GM12878 (cell line): ENCODE measurements at regions not wholly inside any gene's neighbourhood (a gene's known extent, or its start where the extent isn't known, plus 50 kb on each side); places are given as distances from the start of the nearest gene placed in this dataset.

Source experiments
- ATAC-seq: fragments of 200-7000 bp; cut with Tn5 transposase; 3 replicates; pipeline ENCODE4 v1.9.1; 2020; ENCODE audit warnings: mild to moderate bottlenecking, moderate library complexity
- BruUV-seq: library from RNA; stranded (reverse); fragments of 400-500 nt; replicated peaks from 2 replicates; lab custom pipeline; 2021; lab: Mats Ljungman, UMichigan
- CTCF ChIA-PET: fragments of 300-600 bp; sonication (Branson Sonifier 250); formaldehyde crosslinking; extraction: SDS; loops from one replicate; lab custom pipeline; 2021; ENCODE audit warnings: inconsistent platforms; lab: Yijun Ruan, JAX
- POLR2A ChIA-PET: fragments of 350-600 bp; formaldehyde crosslinking; extraction: SDS; loops from one replicate; lab custom pipeline; 2021; ENCODE audit warnings: inconsistent platforms; lab: Charles Lee
- RAD21 ChIA-PET: fragments of 300-600 bp; sonication (Branson Sonifier 250); formaldehyde crosslinking; loops from one replicate; lab custom pipeline; 2023; ENCODE audit warnings: antibody characterized with exemption; ENCODE audit not compliant: unreplicated experiment; lab: Charles Lee
- SMC1A ChIA-PET: fragments of 300-600 bp; sonication (Branson Sonifier 250); formaldehyde crosslinking; loops from one replicate; lab custom pipeline; 2023; ENCODE audit not compliant: unreplicated experiment, uncharacterized antibody; lab: Charles Lee
- DNase-seq: peaks from one replicate; pipeline ENCODE4 v3.0.0-alpha.2; 2011; ENCODE audit warnings: low read depth, low spot score
- FAIRE-seq: peaks from 3 replicates; lab custom pipeline; 2011; peaks lifted over from hg19 to GRCh38; lab: Jason Lieb, UNC
- H2AFZ ChIP-seq: 2 replicates; pipeline ENCODE4 v1.6.0; 2011; ENCODE audit warnings: low read depth, low read length, control low read depth; ENCODE audit not compliant: control insufficient read depth
- H3K27ac ChIP-seq: 2 replicates; pipeline ENCODE4 v1.5.1; 2011; ENCODE audit warnings: control low read depth; ENCODE audit not compliant: control insufficient read depth, insufficient read depth
- H3K27me3 ChIP-seq, 2 experiments: replicated peaks in 1 of 2; 2 replicates each; pipeline versions ENCODE4 v1.6.0 to v1.6.1; 2011; ENCODE audit warnings: low read length in 1 of 2; ENCODE audit not compliant: control insufficient read depth in 2 of 2, insufficient read depth in 2 of 2
- H3K36me3 ChIP-seq, 2 experiments: 2 replicates each; pipeline ENCODE4 v1.5.1; 2011; ENCODE audit warnings: low read length in 1 of 2; ENCODE audit not compliant: control insufficient read depth in 2 of 2, insufficient read depth in 2 of 2
- H3K4me1 ChIP-seq: 2 replicates; pipeline ENCODE4 v1.6.1; 2011; ENCODE audit warnings: mild to moderate bottlenecking, low read length, moderate library complexity, mixed read lengths; ENCODE audit not compliant: control insufficient read depth, insufficient read depth
- H3K4me2 ChIP-seq: 2 replicates; pipeline ENCODE4 v1.6.0; 2011; ENCODE audit warnings: control low read depth; ENCODE audit not compliant: control insufficient read depth, insufficient read depth
- H3K4me3 ChIP-seq: fragments of 200-600 bp; sonication (generic); 2 replicates; pipeline ENCODE4 v1.5.1; 2016
- H3K79me2 ChIP-seq: 2 replicates; pipeline ENCODE4 v1.6.0; 2011; ENCODE audit warnings: low read length; ENCODE audit not compliant: control insufficient read depth, insufficient read depth
- H3K9ac ChIP-seq: 2 replicates; pipeline ENCODE4 v1.8.0; 2011; ENCODE audit warnings: low read length, control low read depth, mixed read lengths; ENCODE audit not compliant: control insufficient read depth, insufficient read depth
- H3K9me3 ChIP-seq: replicated peaks from 3 replicates; pipeline ENCODE4 v1.5.1; 2011; ENCODE audit warnings: mild to moderate bottlenecking, low read length; ENCODE audit not compliant: control insufficient read depth, insufficient read depth
- H4K20me1 ChIP-seq: 2 replicates; pipeline ENCODE4 v1.6.0; 2011; ENCODE audit not compliant: control insufficient read depth, insufficient read depth
- BRCA1 ChIP-seq: IDR thresholded peaks from 2 replicates; pipeline ENCODE4 v1.6.1; 2011; ENCODE audit warnings: low read depth, low read length, improper control_type of control experiment
- CEBPB ChIP-seq, 2 experiments: fragments of 150-350 bp in 1 of 2; IDR thresholded peaks; 2 replicates each; pipeline ENCODE4 v1.6.1; 2012 to 2014; ENCODE audit warnings: low read depth in 2 of 2, low read length in 2 of 2, borderline replicate concordance in 1 of 2, inconsistent platforms in 1 of 2
- HDGF ChIP-seq: fragments of 450-650 bp; IDR thresholded peaks from 2 replicates; pipeline ENCODE4 v1.6.1; 2016; ENCODE audit warnings: antibody characterized with exemption
- NBN ChIP-seq: fragments of 450-650 bp; IDR thresholded peaks from 2 replicates; pipeline ENCODE4 v1.6.1; 2016
- RAD21 ChIP-seq: IDR thresholded peaks from 2 replicates; pipeline ENCODE4 v1.6.1; 2011; ENCODE audit warnings: mild to moderate bottlenecking, low read depth, low read length, moderate library complexity; ENCODE audit not compliant: insufficient read depth
- SIX5 ChIP-seq: IDR thresholded peaks from 2 replicates; pipeline ENCODE4 v1.6.1; 2011; ENCODE audit warnings: mild to moderate bottlenecking, low read depth, low read length, moderate library complexity; ENCODE audit not compliant: severe bottlenecking
- SMC3 ChIP-seq: IDR thresholded peaks from 2 replicates; pipeline ENCODE4 v1.6.1; 2011; ENCODE audit warnings: low read length, improper control_type of control experiment, borderline replicate concordance
- SRF ChIP-seq, 2 experiments: IDR thresholded peaks; 2 replicates each; pipeline ENCODE4 v1.6.1; 2011; ENCODE audit warnings: low read depth in 2 of 2, low read length in 2 of 2, mild to moderate bottlenecking in 1 of 2, moderate library complexity in 1 of 2
- YBX1 ChIP-seq: fragments of 450-650 bp; IDR thresholded peaks from 2 replicates; pipeline ENCODE4 v1.6.1; 2016; ENCODE audit warnings: antibody characterized with exemption
- WGBS: methylation state at CpG from one replicate; pipeline ENCODE4 v1.1.6; 2016; ENCODE audit warnings: low lambda C conversion rate; ENCODE audit not compliant: insufficient replicate concordance, insufficient coverage; ENCODE audit errors: missing lambda C conversion rate; 5-methylcytosine and 5-hydroxymethylcytosine counted together
- in situ Hi-C: fragments of 300-500 bp; cut with MboI; formaldehyde crosslinking; loops from 9 replicates; pipeline ENCODE4 v1.14.3; 2018; ENCODE audit warnings: mixed read lengths
- intact Hi-C: fragments of 100-400 bp; cut with micrococcal nuclease; formaldehyde crosslinking; loops from one replicate; pipeline ENCODE4 v1.14.2; 2022; ENCODE audit not compliant: unreplicated experiment
- TF ChIP-seq, protein P1 (sequence below): fragments of 450-650 bp; IDR thresholded peaks from 2 replicates; pipeline ENCODE4 v1.6.1; 2016; ENCODE audit warnings: mild to moderate bottlenecking
- TF ChIP-seq, protein P2 (sequence below), 3 experiments: IDR thresholded peaks in 2 of 3; conservative IDR thresholded peaks in 1 of 3; 2 replicates each; pipeline ENCODE4 v1.5.1; 2011; ENCODE audit warnings: low read depth in 3 of 3, low read length in 3 of 3, mild to moderate bottlenecking in 3 of 3, control low read depth in 2 of 3, moderate library complexity in 2 of 3, inconsistent platforms in 1 of 3, mixed read lengths in 1 of 3; ENCODE audit not compliant: control insufficient read depth in 2 of 3, insufficient read depth in 1 of 3; ENCODE audit errors: extremely low read depth in 1 of 3

DNA sequence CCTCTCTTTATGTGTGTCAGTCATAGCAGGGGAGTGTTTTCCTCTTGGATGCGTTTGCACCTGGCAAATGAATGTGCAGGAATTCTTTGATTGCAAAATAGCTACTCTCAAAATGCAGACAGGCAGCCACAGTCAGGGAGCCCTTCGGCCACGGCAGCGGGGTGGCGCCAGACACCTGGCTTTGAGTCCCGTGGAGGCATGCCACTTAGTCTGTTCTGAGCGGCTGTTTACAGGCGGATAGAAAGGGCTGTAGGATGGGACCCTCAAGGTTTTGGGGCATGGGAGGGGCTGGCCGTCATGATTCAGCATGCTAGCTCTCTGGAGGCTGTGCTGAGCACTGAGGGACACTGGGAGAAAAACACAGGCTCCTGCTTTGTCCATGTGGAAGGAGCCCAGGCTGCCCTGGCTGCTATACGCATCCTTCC lies 117.1 kb downstream of the SLC25A47 start:
- SMC1A ChIA-PET: interaction anchor here (0.9 to 1.5 kb wide), 3 partner anchors 54 to 213 kb away, joined by 4 to 13 read pairs (median 4); no protein-coding TSS in a partner anchor
- DNase-seq: no peak
- H3K4me2 ChIP-seq: no peak overlapping the region
- intact Hi-C loops: loop anchor here (2.0 kb wide), 1 partner anchor 205 kb away; no protein-coding TSS in a partner anchor
- no peaks in the 10 kb centered on the region for H3K27me3 ChIP-seq
- no peak for FAIRE-seq
- H3K9ac ChIP-seq: no peak overlapping the region
- TF ChIP-seq, protein P1, sequence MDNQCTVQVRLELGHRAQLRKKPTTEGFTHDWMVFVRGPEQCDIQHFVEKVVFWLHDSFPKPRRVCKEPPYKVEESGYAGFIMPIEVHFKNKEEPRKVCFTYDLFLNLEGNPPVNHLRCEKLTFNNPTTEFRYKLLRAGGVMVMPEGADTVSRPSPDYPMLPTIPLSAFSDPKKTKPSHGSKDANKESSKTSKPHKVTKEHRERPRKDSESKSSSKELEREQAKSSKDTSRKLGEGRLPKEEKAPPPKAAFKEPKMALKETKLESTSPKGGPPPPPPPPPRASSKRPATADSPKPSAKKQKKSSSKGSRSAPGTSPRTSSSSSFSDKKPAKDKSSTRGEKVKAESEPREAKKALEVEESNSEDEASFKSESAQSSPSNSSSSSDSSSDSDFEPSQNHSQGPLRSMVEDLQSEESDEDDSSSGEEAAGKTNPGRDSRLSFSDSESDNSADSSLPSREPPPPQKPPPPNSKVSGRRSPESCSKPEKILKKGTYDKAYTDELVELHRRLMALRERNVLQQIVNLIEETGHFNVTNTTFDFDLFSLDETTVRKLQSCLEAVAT: peak; percentile 27; the same call in 1 of the 2 replicates
- TF ChIP-seq YBX1 (no peak), SRF (IDR thresholded peaks at IDR 0.05; ENCODE audit: low read depth in 2 of 2, low read length in 2 of 2) (no peak), NBN (no peak), SIX5 (no peak), RAD21 (peak; percentile 83), HDGF (no peak), BRCA1 (no peak), CEBPB (IDR thresholded peaks at IDR 0.05; ENCODE audit: borderline replicate concordance in 1 of 2, low read depth in 2 of 2, low read length in 2 of 2) (no peak), SMC3 (peak; percentile 43; the same call in 1 of the 2 replicates)
- TF ChIP-seq, protein P2, sequence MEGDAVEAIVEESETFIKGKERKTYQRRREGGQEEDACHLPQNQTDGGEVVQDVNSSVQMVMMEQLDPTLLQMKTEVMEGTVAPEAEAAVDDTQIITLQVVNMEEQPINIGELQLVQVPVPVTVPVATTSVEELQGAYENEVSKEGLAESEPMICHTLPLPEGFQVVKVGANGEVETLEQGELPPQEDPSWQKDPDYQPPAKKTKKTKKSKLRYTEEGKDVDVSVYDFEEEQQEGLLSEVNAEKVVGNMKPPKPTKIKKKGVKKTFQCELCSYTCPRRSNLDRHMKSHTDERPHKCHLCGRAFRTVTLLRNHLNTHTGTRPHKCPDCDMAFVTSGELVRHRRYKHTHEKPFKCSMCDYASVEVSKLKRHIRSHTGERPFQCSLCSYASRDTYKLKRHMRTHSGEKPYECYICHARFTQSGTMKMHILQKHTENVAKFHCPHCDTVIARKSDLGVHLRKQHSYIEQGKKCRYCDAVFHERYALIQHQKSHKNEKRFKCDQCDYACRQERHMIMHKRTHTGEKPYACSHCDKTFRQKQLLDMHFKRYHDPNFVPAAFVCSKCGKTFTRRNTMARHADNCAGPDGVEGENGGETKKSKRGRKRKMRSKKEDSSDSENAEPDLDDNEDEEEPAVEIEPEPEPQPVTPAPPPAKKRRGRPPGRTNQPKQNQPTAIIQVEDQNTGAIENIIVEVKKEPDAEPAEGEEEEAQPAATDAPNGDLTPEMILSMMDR (IDR thresholded peaks at IDR 0.05 in 2 of 3, conservative IDR thresholded peaks at IDR 0.05 in 1 of 3; ENCODE audit: control insufficient read depth in 2 of 3, extremely low read depth in 1 of 3, insufficient read depth in 1 of 3, low read depth in 3 of 3, low read length in 3 of 3): peak; percentile 43 to 71 (median 51); a peak in 5 of 6 replicates
- TF ChIP-seq, all 136 proteins: peak for 4
- CTCF ChIA-PET: interaction anchor here (0.5 to 5.8 kb wide), 10 partner anchors 11 to 216 kb away, joined by 3 to 67 read pairs (median 3); no protein-coding TSS in a partner anchor
- Histone ChIP-seq H3K4me3 (no peak overlapping the region), H3K36me3 (no peaks in the 10 kb centered on the region), H2AFZ (no peak overlapping the region), H4K20me1 (no peaks in the 10 kb centered on the region), H3K4me1 (peaks cover under 1% of the 10 kb centered on the region; the same call in 1 of the 2 replicates), H3K27ac (no peak overlapping the region), H3K79me2 (no peaks in the 10 kb centered on the region), H3K9me3 (no peaks in the 10 kb centered on the region)
- ATAC-seq: peak; percentile 78
- WGBS: 50% methylated on average over 10 of the region's 10 CpGs
- no TSS peak for BruUV-seq
- RAD21 ChIA-PET: interaction anchor here (1.4 to 4.2 kb wide), 2 partner anchors 57 to 206 kb away, joined by 4 to 36 read pairs; no protein-coding TSS in a partner anchor
- in situ Hi-C loops: no loop called here
- POLR2A ChIA-PET: no interaction called here
